ENCODE measurements at regions not wholly inside any gene's neighbourhood (a gene's known extent, or its start where the extent isn't known, plus 50 kb on each side); places are given as distances from the start of the nearest gene placed in this dataset.

GRCh38 chr1:88399690-88400089, 284.4 kb upstream of the PKN2 start:
- TF ChIP-seq CTCF (conservative IDR thresholded peaks at IDR 0.05 in 1 of 2, IDR thresholded peaks at IDR 0.05 in 1 of 2; ENCODE audit: extremely low read depth in 1 of 2, insufficient read depth in 1 of 2, low read depth in 1 of 2, low read length in 2 of 2) (no peak), EZH2 (IDR thresholded peaks at IDR 0.05; ENCODE audit: borderline replicate concordance, low read length) (no peak)
